ENCODE measurements at regions not wholly inside any gene's neighbourhood (a gene's known extent, or its start where the extent isn't known, plus 50 kb on each side); places are given as distances from the start of the nearest gene placed in this dataset.

GRCh38 chr13:40145139-40145538 is 489.7 kb downstream of the COG6 start:
- TF ChIP-seq EZH2 (IDR thresholded peaks at IDR 0.05; ENCODE audit: low read length): no peak
- no peak for TF ChIP-seq CTCF (optimal IDR thresholded peaks at IDR 0.05 in 1 of 3, IDR thresholded peaks at IDR 0.05 in 1 of 3, conservative IDR thresholded peaks at IDR 0.05 in 1 of 3; ENCODE audit: extremely low read depth in 1 of 3, insufficient read depth in 2 of 3, low read length in 3 of 3)

All from keratinocyte (primary cell).